Inflammatory macrophage treated with lipopolysaccharide for 1 hour (primary cell): ENCODE measurements at regions not wholly inside any gene's neighbourhood (a gene's known extent, or its start where the extent isn't known, plus 50 kb on each side); places are given as distances from the start of the nearest gene placed in this dataset.
A peak's percentile ranks its signal among the peaks of the same experiment; 100 is the strongest.

Experiments
- DNase-seq, 2 donors: peaks; one replicate each; pipeline ENCODE4 v3.0.0-alpha.2; 2020 to 2022

- no peak for DNase-seq
These were observed 566.8 kb upstream of the KIRREL3 start for GRCh38 chr11:127567237-127567932.

GRCh38 chr11:127564810-127565209 lies 564.2 kb upstream of the KIRREL3 start:
- DNase-seq: no peak

GRCh38 chr11:127559978-127560377 lies 559.4 kb upstream of the KIRREL3 start:
- DNase-seq: no peak

GRCh38 chr11:127552446-127552845 lies 551.9 kb upstream of the KIRREL3 start:
- no peak for DNase-seq

- DNase-seq: no peak
These were observed 530.6 kb upstream of the KIRREL3 start for GRCh38 chr11:127531167-127531566.

GRCh38 chr11:127528297-127528696 lies 527.7 kb upstream of the KIRREL3 start:
- DNase-seq: no peak

GRCh38 chr11:127524618-127525017 lies 524.0 kb upstream of the KIRREL3 start:
- DNase-seq: no peak

GRCh38 chr11:127521413-127521812 lies 520.8 kb upstream of the KIRREL3 start:
- DNase-seq: no peak

- no peak for DNase-seq
These were observed 507.3 kb upstream of the KIRREL3 start for GRCh38 chr11:127507851-127508250.

- no peak for DNase-seq
These were observed 506.1 kb upstream of the KIRREL3 start for GRCh38 chr11:127506647-127507046.

GRCh38 chr11:127506126-127506525 lies 505.6 kb upstream of the KIRREL3 start:
- DNase-seq: no peak

GRCh38 chr11:127496165-127496564 lies 495.6 kb upstream of the KIRREL3 start:
- DNase-seq: no peak

GRCh38 chr11:127493330-127494022 lies 492.9 kb upstream of the KIRREL3 start:
- DNase-seq: no peak

- no peak for DNase-seq
These were observed 491.5 kb upstream of the KIRREL3 start for GRCh38 chr11:127492029-127492428.

GRCh38 chr11:127491589-127491988 lies 491.0 kb upstream of the KIRREL3 start:
- DNase-seq: no peak

- DNase-seq: no peak
These were observed 490.3 kb upstream of the KIRREL3 start for GRCh38 chr11:127490896-127491295.

- no peak for DNase-seq
These were observed 485.0 kb upstream of the KIRREL3 start for GRCh38 chr11:127485541-127485940.

- no peak for DNase-seq
These were observed 480.8 kb upstream of the KIRREL3 start for GRCh38 chr11:127481391-127481790.

- DNase-seq: no peak
These were observed 478.3 kb upstream of the KIRREL3 start for GRCh38 chr11:127478826-127479225.

GRCh38 chr11:127474766-127475165 lies 474.2 kb upstream of the KIRREL3 start:
- DNase-seq: no peak

GRCh38 chr11:127472505-127472904 lies 471.9 kb upstream of the KIRREL3 start:
- no peak for DNase-seq

- no peak for DNase-seq
These were observed 471.1 kb upstream of the KIRREL3 start for GRCh38 chr11:127471662-127472061.

- DNase-seq: peak; percentile 0 to 28
These were observed 469.8 kb upstream of the KIRREL3 start for GRCh38 chr11:127470306-127470884.

- DNase-seq: no peak
These were observed 463.8 kb upstream of the KIRREL3 start for GRCh38 chr11:127464325-127464724.

- no peak for DNase-seq
These were observed 461.4 kb upstream of the KIRREL3 start for GRCh38 chr11:127462065-127462344.
